SH-SY5Y (cell line): ENCODE measurements at regions not wholly inside any gene's neighbourhood (a gene's known extent, or its start where the extent isn't known, plus 50 kb on each side); places are given as distances from the start of the nearest gene placed in this dataset.

Experiments
- GATA2 ChIP-seq: IDR thresholded peaks from 2 replicates; pipeline ENCODE4 v1.6.1; 2011; ENCODE audit warnings: mild to moderate bottlenecking, low read depth, low read length
- GATA3 ChIP-seq: IDR thresholded peaks from 2 replicates; pipeline ENCODE4 v1.6.1; 2011; ENCODE audit warnings: low read depth, mild to moderate bottlenecking, low read length, moderate library complexity

DNA sequence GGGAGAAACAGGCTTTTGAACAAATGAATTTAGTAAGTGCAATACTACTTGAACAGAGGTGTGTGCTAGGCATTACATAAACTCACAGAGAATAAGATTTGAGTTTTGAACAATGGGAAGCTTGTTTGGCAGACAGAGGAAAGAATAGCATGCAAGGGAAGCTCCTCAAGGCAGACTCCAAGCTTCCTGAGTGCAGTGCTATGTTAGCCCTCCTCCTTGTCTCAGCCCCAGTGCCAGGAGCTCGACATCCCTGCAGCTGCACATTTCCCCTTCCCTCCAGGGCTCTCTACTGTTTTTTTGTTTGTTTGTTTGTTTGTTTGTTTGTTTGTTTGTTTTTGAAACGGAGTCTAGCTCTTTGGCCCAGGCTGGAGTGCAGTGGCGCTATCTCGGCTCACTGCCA is 237.5 kb downstream of the IPMK start:
- TF ChIP-seq GATA3 (no peak), GATA2 (no peak)
